ENCODE measurements at regions not wholly inside any gene's neighbourhood (a gene's known extent, or its start where the extent isn't known, plus 50 kb on each side); places are given as distances from the start of the nearest gene placed in this dataset.

GRCh38 chr4:155491336-155492120 lies 114.8 kb upstream of the MAP9 start:
- peak; percentile 65 for ATAC-seq
- Mint-ChIP-seq H3K9me3 (peaks cover 4% of the 10 kb centered on the region), H3K27me3 (peaks cover 19% of the 10 kb centered on the region), H3K36me3 (no peaks in the 10 kb centered on the region), H3K4me1 (no peaks in the 10 kb centered on the region), H3K27ac (no peak overlapping the region), H3K4me3 (no peak overlapping the region)

GRCh38 chr4:155489271-155489670 lies 112.5 kb upstream of the MAP9 start:
- no peak for ATAC-seq
- peaks cover 2% of the 10 kb centered on the region for H3K27me3 Mint-ChIP-seq
- H3K4me1 Mint-ChIP-seq = no peaks in the 10 kb centered on the region
- no peaks in the 10 kb centered on the region for H3K9me3 Mint-ChIP-seq
- H3K4me3 Mint-ChIP-seq = no peak overlapping the region
- H3K27ac Mint-ChIP-seq = no peak overlapping the region
- H3K36me3 Mint-ChIP-seq = no peaks in the 10 kb centered on the region

GRCh38 chr4:155488691-155489090 lies 111.9 kb upstream of the MAP9 start:
- no peak for ATAC-seq
- Mint-ChIP-seq H3K4me1 (no peaks in the 10 kb centered on the region), H3K27ac (no peak overlapping the region), H3K36me3 (no peaks in the 10 kb centered on the region), H3K4me3 (no peak overlapping the region), H3K9me3 (no peaks in the 10 kb centered on the region), H3K27me3 (peaks cover 8% of the 10 kb centered on the region)

- H3K36me3 Mint-ChIP-seq = no peaks in the 10 kb centered on the region
- H3K27me3 Mint-ChIP-seq = peaks cover 9% of the 10 kb centered on the region
- ATAC-seq = no peak
- no peak overlapping the region for H3K27ac Mint-ChIP-seq
- no peaks in the 10 kb centered on the region for H3K9me3 Mint-ChIP-seq
- no peak overlapping the region for H3K4me3 Mint-ChIP-seq
- no peaks in the 10 kb centered on the region for H3K4me1 Mint-ChIP-seq
Observed at GRCh38 chr4:155487210-155487609, 110.4 kb upstream of the MAP9 start.

- Mint-ChIP-seq H3K36me3 (no peaks in the 10 kb centered on the region), H3K27ac (no peak overlapping the region), H3K4me1 (no peaks in the 10 kb centered on the region), H3K4me3 (no peak overlapping the region), H3K9me3 (no peaks in the 10 kb centered on the region), H3K27me3 (peaks cover 9% of the 10 kb centered on the region)
- no peak for ATAC-seq
Observed at GRCh38 chr4:155481150-155481549, 104.4 kb upstream of the MAP9 start.

- no peaks in the 10 kb centered on the region for H3K9me3 Mint-ChIP-seq
- no peaks in the 10 kb centered on the region for H3K36me3 Mint-ChIP-seq
- no peaks in the 10 kb centered on the region for H3K4me1 Mint-ChIP-seq
- peaks cover 9% of the 10 kb centered on the region for H3K27me3 Mint-ChIP-seq
- H3K27ac Mint-ChIP-seq = no peak overlapping the region
- no peak overlapping the region for H3K4me3 Mint-ChIP-seq
- no peak for ATAC-seq
Observed at GRCh38 chr4:155479835-155480234, 103.1 kb upstream of the MAP9 start.

- H3K9me3 Mint-ChIP-seq = no peaks in the 10 kb centered on the region
- no peaks in the 10 kb centered on the region for H3K36me3 Mint-ChIP-seq
- no peaks in the 10 kb centered on the region for H3K4me1 Mint-ChIP-seq
- no peaks in the 10 kb centered on the region for H3K27me3 Mint-ChIP-seq
- H3K27ac Mint-ChIP-seq = no peak overlapping the region
- no peak overlapping the region for H3K4me3 Mint-ChIP-seq
- ATAC-seq = no peak
Observed at GRCh38 chr4:155478336-155478835, 101.6 kb upstream of the MAP9 start.

- Mint-ChIP-seq H3K27me3 (no peaks in the 10 kb centered on the region), H3K36me3 (no peaks in the 10 kb centered on the region)
- no peak for ATAC-seq
Observed at GRCh38 chr4:155474758-155475157, 98.0 kb upstream of the MAP9 start.

GRCh38 chr4:155473420-155474095 lies 96.8 kb upstream of the MAP9 start:
- no peak for ATAC-seq
- Mint-ChIP-seq H3K27me3 (no peaks in the 10 kb centered on the region), H3K4me3 (no peak overlapping the region), H3K4me1 (no peaks in the 10 kb centered on the region), H3K27ac (no peak overlapping the region), H3K36me3 (no peaks in the 10 kb centered on the region), H3K9me3 (no peaks in the 10 kb centered on the region)

More at GRCh38 chr4:155474758-155475157, 98.0 kb upstream of the MAP9 start:
- H3K27ac Mint-ChIP-seq = no peak overlapping the region
- H3K4me3 Mint-ChIP-seq = no peak overlapping the region
- H3K9me3 Mint-ChIP-seq = no peaks in the 10 kb centered on the region
- H3K4me1 Mint-ChIP-seq = no peaks in the 10 kb centered on the region

- no peak overlapping the region for H3K27ac Mint-ChIP-seq
- no peaks in the 10 kb centered on the region for H3K4me1 Mint-ChIP-seq
- no peaks in the 10 kb centered on the region for H3K9me3 Mint-ChIP-seq
- no peaks in the 10 kb centered on the region for H3K27me3 Mint-ChIP-seq
- H3K4me3 Mint-ChIP-seq = no peak overlapping the region
- ATAC-seq = no peak
- no peaks in the 10 kb centered on the region for H3K36me3 Mint-ChIP-seq
Observed at GRCh38 chr4:155468282-155468681, 91.5 kb upstream of the MAP9 start.

- H3K4me3 Mint-ChIP-seq = no peak overlapping the region
- ATAC-seq = no peak
Observed at GRCh38 chr4:155450676-155451075, 73.9 kb upstream of the MAP9 start.

GRCh38 chr4:155445306-155445705 lies 68.5 kb upstream of the MAP9 start:
- H3K27ac Mint-ChIP-seq = no peak overlapping the region
- no peaks in the 10 kb centered on the region for H3K36me3 Mint-ChIP-seq
- H3K9me3 Mint-ChIP-seq = no peaks in the 10 kb centered on the region
- no peak for ATAC-seq
- no peaks in the 10 kb centered on the region for H3K4me1 Mint-ChIP-seq
- H3K4me3 Mint-ChIP-seq = no peak overlapping the region
- H3K27me3 Mint-ChIP-seq = peaks cover 22% of the 10 kb centered on the region

More at GRCh38 chr4:155450676-155451075, 73.9 kb upstream of the MAP9 start:
- Mint-ChIP-seq H3K27me3 (no peaks in the 10 kb centered on the region), H3K9me3 (no peaks in the 10 kb centered on the region), H3K4me1 (no peaks in the 10 kb centered on the region), H3K36me3 (no peaks in the 10 kb centered on the region), H3K27ac (no peak overlapping the region)

- no peaks in the 10 kb centered on the region for H3K9me3 Mint-ChIP-seq
- ATAC-seq = no peak
- no peaks in the 10 kb centered on the region for H3K4me1 Mint-ChIP-seq
- no peaks in the 10 kb centered on the region for H3K36me3 Mint-ChIP-seq
- no peak overlapping the region for H3K4me3 Mint-ChIP-seq
- H3K27me3 Mint-ChIP-seq = peaks cover 22% of the 10 kb centered on the region
- no peak overlapping the region for H3K27ac Mint-ChIP-seq
Observed at GRCh38 chr4:155444721-155445120, 68.0 kb upstream of the MAP9 start.

GRCh38 chr4:155442267-155443105 lies 65.7 kb upstream of the MAP9 start:
- Mint-ChIP-seq H3K27me3 (peaks cover 22% of the 10 kb centered on the region), H3K36me3 (no peaks in the 10 kb centered on the region), H3K4me1 (no peaks in the 10 kb centered on the region), H3K27ac (no peak overlapping the region), H3K4me3 (no peak overlapping the region), H3K9me3 (no peaks in the 10 kb centered on the region)
- ATAC-seq = no peak

- H3K27me3 Mint-ChIP-seq = peaks cover 22% of the 10 kb centered on the region
- H3K9me3 Mint-ChIP-seq = no peaks in the 10 kb centered on the region
- H3K36me3 Mint-ChIP-seq = no peaks in the 10 kb centered on the region
- no peak overlapping the region for H3K4me3 Mint-ChIP-seq
- H3K27ac Mint-ChIP-seq = no peak overlapping the region
- no peaks in the 10 kb centered on the region for H3K4me1 Mint-ChIP-seq
- ATAC-seq = no peak
Observed at GRCh38 chr4:155441475-155441874, 64.7 kb upstream of the MAP9 start.
